ENCODE measurements at regions not wholly inside any gene's neighbourhood (a gene's known extent, or its start where the extent isn't known, plus 50 kb on each side); places are given as distances from the start of the nearest gene placed in this dataset.

DNA sequence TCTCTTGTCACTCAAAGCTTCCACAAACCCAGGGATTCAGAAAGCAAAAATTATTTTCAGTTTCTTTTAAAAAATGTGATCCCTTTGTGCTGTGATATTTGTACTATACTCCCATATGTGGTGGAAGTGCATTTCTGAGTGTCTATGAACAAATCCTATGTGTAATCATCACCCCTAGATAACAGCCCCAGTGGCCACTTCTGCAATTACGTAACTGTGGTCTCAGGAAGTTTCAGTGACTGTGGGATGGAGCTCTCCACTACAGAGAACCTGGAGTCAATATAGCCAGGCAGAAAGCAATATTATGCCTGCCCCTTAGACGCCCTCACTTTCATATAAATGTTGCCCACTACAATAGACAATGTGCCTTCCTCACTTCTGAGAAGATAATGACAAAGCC lies 1101.7 kb upstream of the GHITM start:
- H3K27me3 Mint-ChIP-seq: no peaks in the 10 kb centered on the region
- no peaks in the 10 kb centered on the region for H3K4me1 Mint-ChIP-seq
- H3K4me3 Mint-ChIP-seq: no peak overlapping the region
- H3K9me3 Mint-ChIP-seq: peaks cover 22% of the 10 kb centered on the region
- ATAC-seq (replicated peaks; ENCODE audit: extremely low read depth, poor library complexity, severe bottlenecking) (no peak), DNase-seq (ENCODE audit: low spot score in 2 of 2) (no peak)
- H3K27ac Mint-ChIP-seq (ENCODE audit: low read depth): no peak overlapping the region
- peaks cover 1% of the 10 kb centered on the region for H3K36me3 Mint-ChIP-seq (ENCODE audit: insufficient read depth)

- Mint-ChIP-seq H3K27ac (ENCODE audit: low read depth) (no peak overlapping the region), H3K4me1 (no peaks in the 10 kb centered on the region), H3K9me3 (peaks cover 21% of the 10 kb centered on the region), H3K36me3 (ENCODE audit: insufficient read depth) (peaks cover 1% of the 10 kb centered on the region), H3K27me3 (no peaks in the 10 kb centered on the region), H3K4me3 (no peak overlapping the region)
- DNase-seq (ENCODE audit: low spot score in 2 of 2) (no peak), ATAC-seq (replicated peaks; ENCODE audit: extremely low read depth, poor library complexity, severe bottlenecking) (no peak)
These were observed 1100.7 kb upstream of the GHITM start for GRCh38 chr10:83038631-83039030.

- Mint-ChIP-seq H3K9me3 (peaks cover 14% of the 10 kb centered on the region), H3K36me3 (ENCODE audit: insufficient read depth) (peaks cover 1% of the 10 kb centered on the region), H3K27me3 (no peaks in the 10 kb centered on the region), H3K4me3 (no peak overlapping the region), H3K4me1 (no peaks in the 10 kb centered on the region), H3K27ac (ENCODE audit: low read depth) (no peak overlapping the region)
- no peak for ATAC-seq (replicated peaks; ENCODE audit: extremely low read depth, poor library complexity, severe bottlenecking)
- DNase-seq (ENCODE audit: low spot score in 2 of 2): no peak
These were observed 1093.6 kb upstream of the GHITM start for GRCh38 chr10:83045731-83046130.

GRCh38 chr10:83050815-83051214 lies 1088.5 kb upstream of the GHITM start:
- DNase-seq (ENCODE audit: low spot score in 2 of 2) (no peak), ATAC-seq (replicated peaks; ENCODE audit: extremely low read depth, poor library complexity, severe bottlenecking) (no peak)
- H3K4me1 Mint-ChIP-seq: no peaks in the 10 kb centered on the region
- H3K9me3 Mint-ChIP-seq: peaks cover 12% of the 10 kb centered on the region
- H3K27me3 Mint-ChIP-seq: no peaks in the 10 kb centered on the region
- H3K27ac Mint-ChIP-seq (ENCODE audit: low read depth): no peak overlapping the region
- H3K36me3 Mint-ChIP-seq (ENCODE audit: insufficient read depth): no peaks in the 10 kb centered on the region
- H3K4me3 Mint-ChIP-seq: no peak overlapping the region

DNA sequence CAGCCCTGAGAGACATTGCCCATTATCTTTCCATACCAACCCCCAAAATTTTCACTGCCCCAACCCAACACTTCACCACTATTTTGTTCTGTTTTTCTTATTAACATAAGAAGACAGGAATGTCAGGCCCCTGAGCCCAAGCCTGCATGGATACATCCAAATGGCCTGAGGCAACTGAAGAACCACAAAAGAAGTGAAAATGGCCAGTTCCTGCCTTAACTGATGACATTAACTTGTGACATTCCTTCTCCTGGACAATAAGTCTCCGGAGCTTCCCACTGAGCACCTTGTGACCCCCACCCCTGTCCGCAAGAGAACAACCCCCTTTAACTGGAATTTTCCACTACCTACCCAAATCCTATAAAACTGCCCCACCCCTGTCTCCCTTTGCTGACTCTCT lies 1076.4 kb upstream of the GHITM start:
- ATAC-seq (replicated peaks; ENCODE audit: extremely low read depth, poor library complexity, severe bottlenecking) (no peak), DNase-seq (ENCODE audit: low spot score in 2 of 2) (no peak)
- H3K4me3 Mint-ChIP-seq: no peak overlapping the region
- H3K36me3 Mint-ChIP-seq (ENCODE audit: insufficient read depth): no peaks in the 10 kb centered on the region
- peaks cover 7% of the 10 kb centered on the region for H3K9me3 Mint-ChIP-seq
- H3K27ac Mint-ChIP-seq (ENCODE audit: low read depth): no peak overlapping the region
- no peaks in the 10 kb centered on the region for H3K4me1 Mint-ChIP-seq
- no peaks in the 10 kb centered on the region for H3K27me3 Mint-ChIP-seq

DNA sequence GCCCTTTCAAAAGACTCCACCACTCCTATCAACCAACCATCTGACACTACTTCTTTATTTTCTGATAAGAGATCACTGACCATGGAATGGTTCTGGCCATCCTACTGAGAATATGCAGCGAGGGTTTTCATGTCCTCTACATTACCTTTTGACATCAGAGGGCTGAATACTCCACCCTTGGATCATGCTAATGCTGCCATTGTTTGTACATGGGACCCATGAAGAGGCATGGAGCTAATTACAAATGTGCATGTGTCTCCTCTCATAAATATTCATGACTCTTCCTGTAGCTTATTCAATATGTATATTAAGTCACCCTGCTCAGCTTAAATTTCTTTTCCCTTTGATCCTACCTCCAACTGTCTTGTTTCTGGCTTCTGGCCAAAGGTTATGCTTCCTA lies 1065.8 kb upstream of the GHITM start:
- ATAC-seq (replicated peaks; ENCODE audit: extremely low read depth, poor library complexity, severe bottlenecking): no peak
- peaks cover 30% of the 10 kb centered on the region for H3K9me3 Mint-ChIP-seq
- H3K27ac Mint-ChIP-seq (ENCODE audit: low read depth): no peak overlapping the region
- no peak overlapping the region for H3K4me3 Mint-ChIP-seq
- H3K4me1 Mint-ChIP-seq: no peaks in the 10 kb centered on the region
- no peak for DNase-seq (ENCODE audit: low spot score in 2 of 2)
- H3K27me3 Mint-ChIP-seq: no peaks in the 10 kb centered on the region
- no peaks in the 10 kb centered on the region for H3K36me3 Mint-ChIP-seq (ENCODE audit: insufficient read depth)

GRCh38 chr10:83075016-83075814 lies 1064.1 kb upstream of the GHITM start:
- no peak for DNase-seq (ENCODE audit: low spot score in 2 of 2)
- Mint-ChIP-seq H3K9me3 (peaks cover 25% of the 10 kb centered on the region), H3K4me1 (no peaks in the 10 kb centered on the region), H3K4me3 (no peak overlapping the region), H3K27me3 (no peaks in the 10 kb centered on the region), H3K27ac (ENCODE audit: low read depth) (no peak overlapping the region), H3K36me3 (ENCODE audit: insufficient read depth) (no peaks in the 10 kb centered on the region)
- ATAC-seq (replicated peaks; ENCODE audit: extremely low read depth, poor library complexity, severe bottlenecking): no peak

GRCh38 chr10:83075815-83076355 lies 1063.4 kb upstream of the GHITM start:
- H3K27me3 Mint-ChIP-seq: no peaks in the 10 kb centered on the region

DNA sequence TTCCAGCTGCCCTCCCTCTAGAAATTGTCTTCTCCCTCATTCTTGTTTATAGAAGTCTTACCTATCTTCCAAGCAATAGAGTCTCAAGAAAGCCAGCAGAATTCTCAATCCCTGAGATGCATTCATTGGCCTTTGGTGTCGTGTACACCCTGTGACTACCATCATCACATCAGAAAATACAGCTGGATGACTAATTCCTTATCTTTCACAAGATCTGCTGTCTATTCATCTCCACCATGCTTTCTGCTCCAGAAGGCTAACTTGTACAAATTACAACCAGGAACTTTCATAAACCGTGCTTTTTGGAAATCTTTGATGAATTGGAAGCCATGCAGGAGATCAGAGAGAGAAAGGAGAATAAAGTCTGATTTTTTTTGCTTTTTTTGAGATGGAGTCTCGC lies 1062.9 kb upstream of the GHITM start:
- Mint-ChIP-seq H3K4me1 (no peaks in the 10 kb centered on the region), H3K9me3 (peaks cover 25% of the 10 kb centered on the region), H3K36me3 (ENCODE audit: insufficient read depth) (peaks cover 2% of the 10 kb centered on the region), H3K27me3 (no peaks in the 10 kb centered on the region), H3K4me3 (no peak overlapping the region), H3K27ac (ENCODE audit: low read depth) (no peak overlapping the region)
- no peak for ATAC-seq (replicated peaks; ENCODE audit: extremely low read depth, poor library complexity, severe bottlenecking)
- no peak for DNase-seq (ENCODE audit: low spot score in 2 of 2)

More at GRCh38 chr10:83075815-83076355, 1063.4 kb upstream of the GHITM start:
- Mint-ChIP-seq H3K4me1 (no peaks in the 10 kb centered on the region), H3K36me3 (ENCODE audit: insufficient read depth) (peaks cover 2% of the 10 kb centered on the region), H3K9me3 (peaks cover 25% of the 10 kb centered on the region), H3K27ac (ENCODE audit: low read depth) (no peak overlapping the region), H3K4me3 (no peak overlapping the region)
- no peak for DNase-seq (ENCODE audit: low spot score in 2 of 2)
- no peak for ATAC-seq (replicated peaks; ENCODE audit: extremely low read depth, poor library complexity, severe bottlenecking)

GRCh38 chr10:83078160-83078559 lies 1061.1 kb upstream of the GHITM start:
- no peak overlapping the region for H3K27ac Mint-ChIP-seq (ENCODE audit: low read depth)
- DNase-seq (ENCODE audit: low spot score in 2 of 2): no peak
- peaks cover 25% of the 10 kb centered on the region for H3K9me3 Mint-ChIP-seq
- H3K4me1 Mint-ChIP-seq: no peaks in the 10 kb centered on the region
- no peak overlapping the region for H3K4me3 Mint-ChIP-seq
- H3K36me3 Mint-ChIP-seq (ENCODE audit: insufficient read depth): peaks cover 2% of the 10 kb centered on the region
- H3K27me3 Mint-ChIP-seq: no peaks in the 10 kb centered on the region
- no peak for ATAC-seq (replicated peaks; ENCODE audit: extremely low read depth, poor library complexity, severe bottlenecking)

DNA sequence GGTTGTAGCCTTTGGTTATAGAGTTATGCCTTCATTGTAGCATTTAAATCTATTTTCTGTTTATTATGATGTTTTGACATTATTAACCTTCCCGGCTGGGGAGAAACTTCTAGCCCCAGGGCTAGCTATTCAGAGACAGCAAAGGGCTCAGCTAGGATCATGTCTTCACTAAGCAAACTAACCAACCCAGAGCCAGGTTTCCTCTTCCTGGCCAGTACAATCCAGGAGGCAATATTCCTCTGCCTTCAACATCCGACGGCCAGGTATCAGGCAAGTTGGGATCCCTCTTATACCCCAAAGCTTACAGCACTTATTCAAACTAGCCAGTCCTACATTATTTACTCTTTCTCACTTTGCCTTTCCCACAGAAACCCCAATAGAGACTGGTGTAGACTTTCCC lies 1060.7 kb upstream of the GHITM start:
- Mint-ChIP-seq H3K4me3 (no peak overlapping the region), H3K27me3 (no peaks in the 10 kb centered on the region), H3K36me3 (ENCODE audit: insufficient read depth) (peaks cover 2% of the 10 kb centered on the region), H3K4me1 (no peaks in the 10 kb centered on the region), H3K9me3 (peaks cover 24% of the 10 kb centered on the region), H3K27ac (ENCODE audit: low read depth) (no peak overlapping the region)
- no peak for ATAC-seq (replicated peaks; ENCODE audit: extremely low read depth, poor library complexity, severe bottlenecking)
- no peak for DNase-seq (ENCODE audit: low spot score in 2 of 2)

DNA sequence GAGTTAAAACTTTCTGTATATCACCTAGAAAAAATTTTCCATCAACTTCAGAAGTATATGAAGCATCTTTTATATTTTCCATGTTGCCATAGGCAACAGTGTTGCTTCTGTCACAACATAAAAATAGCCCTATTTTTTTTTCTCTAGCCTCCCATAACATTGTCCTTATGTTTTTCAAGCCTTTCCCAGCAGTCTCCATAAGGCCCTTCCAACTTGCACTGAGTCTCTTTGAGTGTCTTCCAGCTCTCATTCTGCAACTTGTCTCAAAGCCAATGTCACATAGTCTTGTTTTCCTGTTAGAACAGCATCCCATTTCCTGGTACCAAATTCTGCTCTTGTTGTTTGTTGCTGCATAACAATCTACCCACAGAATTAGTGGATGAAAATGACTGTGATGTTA lies 1055.5 kb upstream of the GHITM start:
- Mint-ChIP-seq H3K4me1 (no peaks in the 10 kb centered on the region), H3K36me3 (ENCODE audit: insufficient read depth) (peaks cover 2% of the 10 kb centered on the region), H3K9me3 (peaks cover 5% of the 10 kb centered on the region), H3K4me3 (no peak overlapping the region), H3K27me3 (no peaks in the 10 kb centered on the region), H3K27ac (ENCODE audit: low read depth) (no peak overlapping the region)
- DNase-seq (ENCODE audit: low spot score in 2 of 2) (no peak), ATAC-seq (replicated peaks; ENCODE audit: extremely low read depth, poor library complexity, severe bottlenecking) (no peak)

DNA sequence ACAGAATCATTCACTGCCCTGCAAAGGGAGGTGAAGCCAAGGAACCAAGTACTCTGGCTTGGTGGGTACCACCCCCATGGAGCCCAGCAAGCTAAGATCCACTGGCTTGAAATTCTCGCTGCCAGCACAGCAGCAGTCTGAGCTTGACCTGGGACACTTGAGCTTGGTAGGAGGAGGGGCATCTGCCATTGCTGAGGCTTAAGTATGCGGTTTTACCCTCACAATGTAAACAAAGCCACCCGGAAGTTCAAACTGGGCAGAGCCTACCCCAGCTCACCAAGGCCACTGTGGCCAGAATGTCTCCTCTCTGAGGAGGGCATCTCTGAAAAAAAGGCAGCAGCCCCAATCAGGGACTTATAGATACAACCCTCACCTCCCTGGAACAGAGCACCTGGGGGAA lies 1050.0 kb upstream of the GHITM start:
- Mint-ChIP-seq H3K27ac (ENCODE audit: low read depth) (no peak overlapping the region), H3K9me3 (peaks cover 24% of the 10 kb centered on the region), H3K4me3 (no peak overlapping the region), H3K27me3 (no peaks in the 10 kb centered on the region), H3K4me1 (no peaks in the 10 kb centered on the region), H3K36me3 (ENCODE audit: insufficient read depth) (no peaks in the 10 kb centered on the region)
- no peak for DNase-seq (ENCODE audit: low spot score in 2 of 2)
- no peak for ATAC-seq (replicated peaks; ENCODE audit: extremely low read depth, poor library complexity, severe bottlenecking)
